A549 (cell line): ENCODE measurements at regions not wholly inside any gene's neighbourhood (a gene's known extent, or its start where the extent isn't known, plus 50 kb on each side); places are given as distances from the start of the nearest gene placed in this dataset.

ENCODE experiments used
- ATAC-seq, 2 experiments: fragments of 200-7000 bp in 1 of 2; fragments of >200 bp in 1 of 2; cut with Nextera tagmentation in 1 of 2; cut with Tn5 transposase in 1 of 2; 3 replicates each; pipeline versions ENCODE4 v1.8.0 to v1.9.1; 2018 to 2020; ENCODE audit warnings: mild to moderate bottlenecking in 1 of 2, moderate library complexity in 1 of 2
- CTCF ChIA-PET: fragments of 300-600 bp; sonication (Branson Sonifier 250); formaldehyde crosslinking; extraction: SDS; loops from one replicate; lab custom pipeline; 2021; ENCODE audit warnings: antibody characterized with exemption, inconsistent platforms; lab: Yijun Ruan, JAX
- POLR2A ChIA-PET: fragments of 350-600 bp; formaldehyde crosslinking; extraction: SDS; loops from one replicate; lab custom pipeline; 2021; ENCODE audit warnings: antibody characterized with exemption, inconsistent platforms; lab: Yijun Ruan, JAX
- DNase-seq, 2 experiments: peaks; one replicate each; pipeline versions ENCODE4 v3.0.0 to v3.0.0-alpha.2; 2011 to 2016; ENCODE audit warnings: low read depth in 1 of 2, low spot score in 1 of 2
- FAIRE-seq: peaks from 2 replicates; lab custom pipeline; 2011; peaks lifted over from hg19 to GRCh38; lab: Jason Lieb, UNC
- H3K27ac ChIP-seq, 2 experiments: fragments of >200 bp; sonication (Bioruptor Twin); formaldehyde crosslinking; 3 replicates each; pipeline ENCODE4 v1.5.1; 2016 to 2017
- H3K4me1 ChIP-seq: fragments of >200 bp; sonication (Bioruptor Twin); formaldehyde crosslinking; 3 replicates; pipeline ENCODE4 v1.6.1; 2016
- H3K4me2 ChIP-seq: fragments of >200 bp; sonication (Bioruptor Twin); formaldehyde crosslinking; 3 replicates; pipeline ENCODE4 v1.6.1; 2016
- H3K4me3 ChIP-seq: fragments of >200 bp; sonication (Bioruptor Twin); formaldehyde crosslinking; 3 replicates; pipeline ENCODE4 v1.5.1; 2016
- H3K9me3 ChIP-seq: fragments of >200 bp; sonication (Bioruptor Twin); formaldehyde crosslinking; 3 replicates; pipeline ENCODE4 v1.6.1; 2016
- BHLHE40 ChIP-seq: IDR thresholded peaks from 2 replicates; pipeline ENCODE4 v1.6.1; 2012; ENCODE audit warnings: low read depth, low read length, inconsistent platforms
- CBX2 ChIP-seq: fragments of 200-600 bp; sonication (generic); IDR thresholded peaks from 2 replicates; pipeline ENCODE4 v1.6.1; 2016; ENCODE audit warnings: low read depth, mild to moderate bottlenecking, borderline replicate concordance
- CBX8 ChIP-seq: fragments of 200-600 bp; sonication (generic); IDR thresholded peaks from 2 replicates; pipeline ENCODE4 v1.6.1; 2016
- CEBPB ChIP-seq, 2 experiments: fragments of >200 bp in 1 of 2; sonication (Bioruptor Twin) in 1 of 2; formaldehyde crosslinking in 1 of 2; IDR thresholded peaks; 2 replicates each; pipeline ENCODE4 v1.6.1; 2012 to 2016
- CHD2 ChIP-seq: fragments of 150-350 bp; IDR thresholded peaks from 2 replicates; pipeline ENCODE4 v1.6.1; 2014; ENCODE audit warnings: low read length; ENCODE audit not compliant: partially characterized antibody
- CHD4 ChIP-seq: fragments of 200-600 bp; sonication (generic); IDR thresholded peaks from 2 replicates; pipeline ENCODE4 v1.6.1; 2016; ENCODE audit warnings: antibody characterized with exemption, mild to moderate bottlenecking, borderline replicate concordance
- E2F6 ChIP-seq: IDR thresholded peaks from 2 replicates; pipeline ENCODE4 v1.6.1; 2012; ENCODE audit warnings: low read depth, borderline replicate concordance
- EHMT2 ChIP-seq: fragments of 200-600 bp; sonication (generic); IDR thresholded peaks from 2 replicates; pipeline ENCODE4 v1.6.1; 2016; ENCODE audit warnings: antibody characterized with exemption, low read depth, mild to moderate bottlenecking, moderate library complexity
- FOSL2 ChIP-seq, 2 experiments: fragments of 450-650 bp in 1 of 2; fragments of >200 bp in 1 of 2; sonication (Bioruptor Twin) in 1 of 2; formaldehyde crosslinking; IDR thresholded peaks; 2 replicates each; pipeline versions ENCODE4 v1.5.0 to v1.6.1; 2016 to 2020; ENCODE audit warnings: mild to moderate bottlenecking in 1 of 2, moderate library complexity in 1 of 2
- HDAC2 ChIP-seq: fragments of 200-600 bp; sonication (generic); IDR thresholded peaks from 2 replicates; pipeline ENCODE4 v1.6.1; 2016
- HEYL ChIP-seq: fragments of 250-450 bp; sonication (Bioruptor Pico); IDR thresholded peaks from 2 replicates; pipeline ENCODE4 v1.8.0; 2021; ENCODE audit warnings: mild to moderate bottlenecking, moderate library complexity
- HMGXB4 ChIP-seq: fragments of 250-450 bp; sonication (Bioruptor Pico); IDR thresholded peaks from 2 replicates; pipeline ENCODE4 v1.5.0; 2021; ENCODE audit warnings: mild to moderate bottlenecking, moderate library complexity, borderline replicate concordance
- JUN ChIP-seq, 2 experiments: fragments of >200 bp; sonication (Bioruptor Twin); formaldehyde crosslinking; IDR thresholded peaks; 2 replicates in 1 of 2; 3 replicates in 1 of 2; pipeline ENCODE4 v1.6.1; 2016 to 2017
- KDM1A ChIP-seq: fragments of 200-600 bp; sonication (generic); IDR thresholded peaks from 2 replicates; pipeline ENCODE4 v1.6.1; 2016; ENCODE audit warnings: low read depth, mild to moderate bottlenecking
- KDM5A ChIP-seq: fragments of 200-600 bp; sonication (generic); IDR thresholded peaks from 2 replicates; pipeline ENCODE4 v1.6.1; 2016; ENCODE audit warnings: antibody characterized with exemption, mild to moderate bottlenecking
- MAX ChIP-seq: IDR thresholded peaks from 2 replicates; pipeline ENCODE4 v1.6.1; 2012
- MAZ ChIP-seq: fragments of 150-350 bp; IDR thresholded peaks from 2 replicates; pipeline ENCODE4 v1.6.1; 2014; ENCODE audit warnings: antibody characterized with exemption, low read depth, low read length, borderline replicate concordance
- NR3C1 ChIP-seq: fragments of >200 bp; sonication (Bioruptor Twin); formaldehyde crosslinking; IDR thresholded peaks from 3 replicates; pipeline ENCODE4 v1.6.1; 2017
- PHF8 ChIP-seq: fragments of 200-600 bp; sonication (generic); IDR thresholded peaks from 2 replicates; pipeline ENCODE4 v1.6.1; 2016; ENCODE audit warnings: low read depth, mild to moderate bottlenecking, antibody characterized with exemption, moderate library complexity, borderline replicate concordance
- RAD21 ChIP-seq, 2 experiments: fragments of >200 bp in 1 of 2; sonication (Bioruptor Twin) in 1 of 2; formaldehyde crosslinking in 1 of 2; IDR thresholded peaks in 1 of 2; conservative IDR thresholded peaks in 1 of 2; 2 replicates in 1 of 2; 3 replicates in 1 of 2; pipeline ENCODE4 v1.6.1; 2012 to 2018; ENCODE audit warnings: inconsistent platforms in 1 of 2
- RFX5 ChIP-seq: fragments of 450-650 bp; IDR thresholded peaks from 2 replicates; pipeline ENCODE4 v1.7.1; 2014; ENCODE audit warnings: antibody characterized with exemption, mild to moderate bottlenecking, moderate library complexity
- RNF2 ChIP-seq: fragments of 200-600 bp; sonication (generic); IDR thresholded peaks from 2 replicates; pipeline ENCODE4 v1.6.1; 2016; ENCODE audit warnings: low read depth, mild to moderate bottlenecking, antibody characterized with exemption, moderate library complexity, borderline replicate concordance
- SMC3 ChIP-seq: fragments of >200 bp; sonication (Bioruptor Twin); formaldehyde crosslinking; IDR thresholded peaks from 3 replicates; pipeline ENCODE4 v1.6.1; 2018; ENCODE audit warnings: inconsistent platforms
- TFCP2L1 ChIP-seq: fragments of 250-450 bp; sonication (Bioruptor Pico); IDR thresholded peaks from 2 replicates; pipeline ENCODE4 v1.5.0; 2021; ENCODE audit warnings: mild to moderate bottlenecking
- USF2 ChIP-seq: fragments of 450-650 bp; IDR thresholded peaks from 2 replicates; pipeline ENCODE4 v1.6.1; 2014; ENCODE audit warnings: antibody characterized with exemption
- ZC3H11A ChIP-seq: fragments of 450-650 bp; IDR thresholded peaks from 2 replicates; pipeline ENCODE4 v1.6.1; 2014; ENCODE audit warnings: antibody characterized with exemption, mild to moderate bottlenecking
- ZFP36 ChIP-seq: fragments of 450-650 bp; IDR thresholded peaks from 2 replicates; pipeline ENCODE4 v1.6.1; 2014; ENCODE audit warnings: borderline replicate concordance; ENCODE audit not compliant: partially characterized antibody
- WGBS: methylation state at CpG from one replicate; pipeline ENCODE4 v1.1.6; 2017; ENCODE audit errors: missing lambda C conversion rate; 5-methylcytosine and 5-hydroxymethylcytosine counted together
- TF ChIP-seq, protein P1 (sequence below): fragments of >200 bp; sonication (Bioruptor Twin); formaldehyde crosslinking; IDR thresholded peaks from 3 replicates; pipeline ENCODE4 v1.5.1; 2016

DNA sequence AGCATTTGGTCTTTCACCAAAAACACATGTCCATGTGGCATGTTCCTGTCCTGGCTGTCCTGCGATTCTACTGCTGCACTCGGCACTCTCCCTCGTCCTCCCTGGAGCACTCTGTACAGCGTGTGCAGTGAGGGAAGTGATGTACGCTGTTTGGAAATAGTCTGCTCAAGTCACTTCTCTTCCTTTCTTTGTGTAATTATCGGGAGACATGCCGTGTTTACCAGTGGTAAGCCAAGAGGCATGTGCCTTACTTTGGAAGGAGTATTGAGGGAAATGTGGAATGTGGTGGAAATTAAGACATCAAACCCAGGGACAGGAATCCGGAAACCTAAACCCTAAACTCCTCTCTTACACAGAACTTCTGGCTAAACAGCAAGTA lies 268.5 kb upstream of the FOXQ1 start:
- POLR2A ChIA-PET, result no interaction called here
- TF ChIP-seq ZFP36, result no peak
- no peak for TF ChIP-seq KDM1A
- no peak for TF ChIP-seq JUN (IDR thresholded peaks at IDR 0.05)
- TF ChIP-seq SMC3, result no peak
- TF ChIP-seq USF2, result no peak
- no peak for TF ChIP-seq HEYL
- TF ChIP-seq, protein P1, sequence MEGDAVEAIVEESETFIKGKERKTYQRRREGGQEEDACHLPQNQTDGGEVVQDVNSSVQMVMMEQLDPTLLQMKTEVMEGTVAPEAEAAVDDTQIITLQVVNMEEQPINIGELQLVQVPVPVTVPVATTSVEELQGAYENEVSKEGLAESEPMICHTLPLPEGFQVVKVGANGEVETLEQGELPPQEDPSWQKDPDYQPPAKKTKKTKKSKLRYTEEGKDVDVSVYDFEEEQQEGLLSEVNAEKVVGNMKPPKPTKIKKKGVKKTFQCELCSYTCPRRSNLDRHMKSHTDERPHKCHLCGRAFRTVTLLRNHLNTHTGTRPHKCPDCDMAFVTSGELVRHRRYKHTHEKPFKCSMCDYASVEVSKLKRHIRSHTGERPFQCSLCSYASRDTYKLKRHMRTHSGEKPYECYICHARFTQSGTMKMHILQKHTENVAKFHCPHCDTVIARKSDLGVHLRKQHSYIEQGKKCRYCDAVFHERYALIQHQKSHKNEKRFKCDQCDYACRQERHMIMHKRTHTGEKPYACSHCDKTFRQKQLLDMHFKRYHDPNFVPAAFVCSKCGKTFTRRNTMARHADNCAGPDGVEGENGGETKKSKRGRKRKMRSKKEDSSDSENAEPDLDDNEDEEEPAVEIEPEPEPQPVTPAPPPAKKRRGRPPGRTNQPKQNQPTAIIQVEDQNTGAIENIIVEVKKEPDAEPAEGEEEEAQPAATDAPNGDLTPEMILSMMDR, result no peak
- TF ChIP-seq MAX, result no peak
- no peak for TF ChIP-seq CBX8
- TF ChIP-seq PHF8, result no peak
- no peak for TF ChIP-seq CEBPB (IDR thresholded peaks at IDR 0.05)
- no peak for TF ChIP-seq CHD4
- no peak for TF ChIP-seq TFCP2L1
- TF ChIP-seq EHMT2, result no peak
- no peak for TF ChIP-seq CBX2
- no peak for TF ChIP-seq RFX5
- no peak for TF ChIP-seq RNF2
- no peak for TF ChIP-seq CHD2
- TF ChIP-seq ZC3H11A, result no peak
- TF ChIP-seq MAZ, result no peak
- Histone ChIP-seq H3K4me1 (peaks cover 8% of the 10 kb centered on the region; the same call in 1 of the 3 replicates), H3K9me3 (no peaks in the 10 kb centered on the region), H3K4me2 (no peak overlapping the region), H3K4me3 (no peak overlapping the region), H3K27ac (no peak overlapping the region)
- 77% methylated on average over 8 of the region's 8 CpGs for WGBS
- ATAC-seq (no peak), DNase-seq (no peak), FAIRE-seq (no peak)
- CTCF ChIA-PET, result no interaction called here

DNA sequence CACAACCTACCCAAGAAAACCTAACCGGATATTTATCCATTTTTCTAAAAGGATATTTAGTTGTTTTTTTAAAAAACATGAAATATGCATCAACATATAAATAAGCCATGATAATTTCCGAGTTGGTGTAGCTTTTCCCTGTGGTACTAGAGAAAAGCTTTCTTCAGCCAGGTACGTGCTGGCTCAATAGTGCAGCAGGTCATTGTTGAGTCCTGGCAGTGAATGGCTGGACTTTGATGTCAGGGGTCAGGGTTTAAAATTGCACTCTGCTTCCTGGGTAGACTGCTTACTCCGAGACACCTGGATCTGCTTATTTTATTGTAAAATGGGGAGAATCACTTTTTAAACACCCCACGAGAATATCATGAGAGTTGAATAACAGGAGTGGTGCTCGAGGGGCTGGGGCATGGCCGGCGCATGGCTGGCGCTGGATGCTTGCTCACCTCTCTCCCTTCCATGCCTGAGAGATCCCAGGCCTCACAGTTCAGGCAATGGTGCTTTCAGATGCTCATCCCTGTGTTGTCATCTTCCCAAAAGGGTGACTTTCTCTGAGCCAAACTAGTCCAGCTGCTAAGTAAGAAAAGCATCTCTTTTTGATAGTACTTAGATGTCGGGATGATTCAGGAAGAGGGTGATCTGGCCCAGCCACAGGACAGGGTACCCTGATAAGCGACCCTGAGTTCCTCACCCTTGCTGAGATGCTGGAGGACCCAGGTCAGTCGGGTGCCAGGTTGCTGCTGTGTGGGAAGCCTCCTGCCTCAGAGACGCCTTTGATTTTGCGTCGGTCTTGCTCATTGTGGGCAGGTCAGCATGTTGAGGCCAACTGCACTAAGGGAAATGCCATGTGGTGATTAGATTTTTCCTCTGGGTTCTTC lies 269.1 kb upstream of the FOXQ1 start:
- no peak for FAIRE-seq
- 58% methylated on average over 15 of the region's 15 CpGs for WGBS
- TF ChIP-seq NR3C1 (no peak), E2F6 (no peak), CEBPB (IDR thresholded peaks at IDR 0.05) (no peak), KDM5A (no peak), MAX (no peak), HDAC2 (no peak), KDM1A (no peak), RAD21 (conservative IDR thresholded peaks at IDR 0.05 in 1 of 2, IDR thresholded peaks at IDR 0.05 in 1 of 2) (no peak), BHLHE40 (no peak), HEYL (no peak), CHD2 (no peak), HMGXB4 (CRISPR knock-in tag) (no peak), CHD4 (no peak), MAZ (no peak), RFX5 (no peak), ZC3H11A (no peak), FOSL2 (IDR thresholded peaks at IDR 0.05) (no peak), FOSL2 (CRISPR knock-in tag; IDR thresholded peaks at IDR 0.05) (no peak)
- Histone ChIP-seq H3K4me1 (peaks cover 8% of the 10 kb centered on the region; the same call in 1 of the 3 replicates), H3K4me3 (no peak overlapping the region), H3K4me2 (no peak overlapping the region), H3K27ac (no peak overlapping the region), H3K9me3 (no peaks in the 10 kb centered on the region)
- no peak for ATAC-seq
- no peak for DNase-seq
- ChIA-PET POLR2A (no interaction called here), CTCF (no interaction called here)
